DOHH2 (cell line): ENCODE measurements at regions not wholly inside any gene's neighbourhood (a gene's known extent, or its start where the extent isn't known, plus 50 kb on each side); places are given as distances from the start of the nearest gene placed in this dataset.

Experiments used
- EZH2phosphoT487 ChIP-seq: fragments of 200-600 bp; sonication (generic); IDR thresholded peaks from 2 replicates; pipeline ENCODE4 v1.6.1; 2017; ENCODE audit warnings: borderline replicate concordance, mild to moderate bottlenecking, antibody characterized with exemption, low read length, moderate library complexity, mixed read lengths
- TF ChIP-seq, protein P1 (sequence below): fragments of 200-600 bp; sonication (generic); IDR thresholded peaks from one replicate; pipeline ENCODE4 v1.5.1; 2014; ENCODE audit warnings: antibody characterized with exemption, mild to moderate bottlenecking, low read depth, low read length; ENCODE audit not compliant: poor library complexity, severe bottlenecking

DNA sequence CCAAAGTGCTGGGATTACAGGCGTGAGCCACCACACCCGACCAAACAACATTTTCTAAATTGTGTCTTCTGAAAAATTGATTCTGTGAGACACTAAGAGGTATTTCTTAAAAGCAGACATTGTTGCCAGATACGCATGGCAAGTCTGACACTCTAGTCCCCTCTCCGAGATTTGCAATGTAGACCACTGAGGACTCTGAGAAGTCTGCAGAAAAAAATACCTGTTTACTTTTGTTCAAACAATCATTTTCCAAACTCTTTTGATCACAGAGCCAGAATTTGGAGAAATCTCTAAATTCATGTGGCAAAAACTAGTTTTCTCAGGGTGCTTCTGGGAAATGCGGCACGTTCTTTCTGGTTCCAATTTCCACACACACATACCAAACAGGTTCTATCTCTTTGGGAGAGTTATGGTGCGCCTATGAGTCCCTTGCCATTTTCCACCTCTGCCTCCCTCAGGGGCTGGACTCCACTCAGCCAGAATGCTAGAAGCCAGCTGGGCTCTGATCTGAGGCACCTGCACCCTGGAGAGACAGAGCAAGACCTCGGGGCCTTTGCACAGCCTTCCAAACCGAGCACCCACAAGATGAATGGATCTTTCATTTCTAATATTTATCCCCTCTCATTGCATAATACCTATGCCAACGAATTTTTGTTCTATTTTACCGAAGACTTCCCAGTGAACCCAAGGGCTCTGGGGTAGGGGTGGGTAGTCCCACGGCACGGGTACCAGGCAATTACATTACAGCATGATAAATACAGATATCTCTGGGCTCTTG lies 152.7 kb downstream of the MYCN start:
- TF ChIP-seq, protein P1, sequence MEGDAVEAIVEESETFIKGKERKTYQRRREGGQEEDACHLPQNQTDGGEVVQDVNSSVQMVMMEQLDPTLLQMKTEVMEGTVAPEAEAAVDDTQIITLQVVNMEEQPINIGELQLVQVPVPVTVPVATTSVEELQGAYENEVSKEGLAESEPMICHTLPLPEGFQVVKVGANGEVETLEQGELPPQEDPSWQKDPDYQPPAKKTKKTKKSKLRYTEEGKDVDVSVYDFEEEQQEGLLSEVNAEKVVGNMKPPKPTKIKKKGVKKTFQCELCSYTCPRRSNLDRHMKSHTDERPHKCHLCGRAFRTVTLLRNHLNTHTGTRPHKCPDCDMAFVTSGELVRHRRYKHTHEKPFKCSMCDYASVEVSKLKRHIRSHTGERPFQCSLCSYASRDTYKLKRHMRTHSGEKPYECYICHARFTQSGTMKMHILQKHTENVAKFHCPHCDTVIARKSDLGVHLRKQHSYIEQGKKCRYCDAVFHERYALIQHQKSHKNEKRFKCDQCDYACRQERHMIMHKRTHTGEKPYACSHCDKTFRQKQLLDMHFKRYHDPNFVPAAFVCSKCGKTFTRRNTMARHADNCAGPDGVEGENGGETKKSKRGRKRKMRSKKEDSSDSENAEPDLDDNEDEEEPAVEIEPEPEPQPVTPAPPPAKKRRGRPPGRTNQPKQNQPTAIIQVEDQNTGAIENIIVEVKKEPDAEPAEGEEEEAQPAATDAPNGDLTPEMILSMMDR, result no peak
- no peak for TF ChIP-seq EZH2phosphoT487
